ENCODE measurements at regions not wholly inside any gene's neighbourhood (a gene's known extent, or its start where the extent isn't known, plus 50 kb on each side); places are given as distances from the start of the nearest gene placed in this dataset.

DNA sequence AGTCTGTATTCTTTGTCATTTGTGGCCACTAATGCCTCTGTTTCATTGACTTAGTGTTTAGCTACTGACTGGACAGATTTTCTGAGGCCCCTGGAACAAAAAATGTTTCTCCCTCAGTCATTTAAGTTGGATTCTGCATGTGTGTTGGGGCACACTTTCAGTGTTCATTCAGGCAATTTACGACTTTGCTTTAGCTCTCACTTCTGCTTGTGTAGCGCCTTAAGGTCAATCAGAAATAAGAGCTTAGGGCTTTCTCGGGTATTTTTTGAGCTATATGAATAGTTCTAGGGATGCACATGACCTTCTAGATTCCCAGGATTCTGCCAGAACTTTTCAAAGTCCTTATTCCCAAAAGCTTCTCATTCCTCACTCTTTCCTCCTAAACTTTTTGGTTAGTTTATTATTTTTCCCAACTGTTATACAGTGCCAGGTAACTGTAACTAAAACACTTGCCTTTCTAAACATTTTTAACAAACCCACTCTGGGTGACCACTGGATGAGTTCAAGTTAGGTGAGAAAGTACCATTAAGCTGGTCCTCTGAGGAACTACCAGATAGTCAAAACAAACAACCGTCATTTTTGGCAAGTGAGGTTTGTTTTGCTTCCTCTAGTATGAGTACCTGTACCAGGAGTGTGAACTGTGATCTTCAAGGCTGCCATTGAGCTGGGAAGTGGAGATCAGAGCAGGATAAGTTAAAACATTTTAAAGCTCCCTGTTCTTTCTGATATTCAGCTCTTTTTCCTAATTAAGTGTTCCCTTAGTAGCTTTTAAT, 571.3 kb upstream of the TLE4 start:
- TF ChIP-seq GATA2 (IDR thresholded peaks at IDR 0.05; ENCODE audit: low read depth, low read length) (no peak), GATA3 (IDR thresholded peaks at IDR 0.05; ENCODE audit: low read depth, low read length) (no peak)

Measured in SH-SY5Y (cell line).